HCT116 (cell line): ENCODE measurements at regions not wholly inside any gene's neighbourhood (a gene's known extent, or its start where the extent isn't known, plus 50 kb on each side); places are given as distances from the start of the nearest gene placed in this dataset.

ENCODE experiments used
- ATAC-seq: fragments of 200-7000 bp; cut with Tn5 transposase; 2 replicates; pipeline ENCODE4 v1.9.1; 2020; ENCODE audit warnings: mild to moderate bottlenecking, moderate library complexity
- BruUV-seq: library from RNA; stranded (reverse); fragments of 400-500 nt; replicated peaks from 2 replicates; lab custom pipeline; 2021; lab: Mats Ljungman, UMichigan
- CTCF ChIA-PET: fragments of 300-600 bp; sonication (Branson Sonifier 250); formaldehyde crosslinking; loops from one replicate; lab custom pipeline; 2021; ENCODE audit warnings: antibody characterized with exemption; lab: Charles Lee
- POLR2A ChIA-PET: fragments of 300-600, 350-600 bp; sonication (Branson Sonifier 250); formaldehyde crosslinking; loops from one replicate; lab custom pipeline; 2021; ENCODE audit warnings: antibody characterized with exemption; lab: Charles Lee
- RAD21 ChIA-PET, 2 experiments: fragments of 300-600 bp; sonication (Branson Sonifier 250); formaldehyde crosslinking; loops; one replicate each; lab custom pipeline; 2023; ENCODE audit warnings: low total read pairs in 2 of 2; ENCODE audit not compliant: uncharacterized antibody in 2 of 2, unreplicated experiment in 2 of 2, low non-redundant PET in 1 of 2; lab: Charles Lee
- DNase-seq: peaks from one replicate; pipeline ENCODE4 v3.0.0-alpha.2; 2010; ENCODE audit warnings: low read depth, low spot score
- H2AFZ ChIP-seq: fragments of 200-600 bp; shearing (Covaris generic), sonication (generic); 2 replicates; pipeline ENCODE4 v1.6.1; 2017; ENCODE audit warnings: low read depth, mixed run types, mixed read lengths, antibody characterized with exemption, low read length; ENCODE audit not compliant: poor library complexity, severe bottlenecking
- H3K27ac ChIP-seq: 2 replicates; pipeline ENCODE4 v1.5.1; 2012; ENCODE audit warnings: low read depth, low read length
- H3K27me3 ChIP-seq: fragments of 200-600 bp; sonication (generic); 2 replicates; pipeline ENCODE4 v1.6.1; 2016; ENCODE audit warnings: mixed run types, low read length, mixed read lengths; ENCODE audit not compliant: insufficient read depth
- H3K36me3 ChIP-seq, 2 experiments: fragments of 200-500 bp in 1 of 2; fragments of 200-600 bp in 1 of 2; sonication (Bioruptor generic) in 1 of 2; sonication (generic) in 1 of 2; 2 replicates each; pipeline versions ENCODE4 v1.5.1 to v1.6.1; 2014 to 2016; ENCODE audit warnings: low read length in 2 of 2, inconsistent platforms in 1 of 2, mixed read lengths in 1 of 2, mixed run types in 1 of 2; ENCODE audit not compliant: insufficient read depth in 2 of 2, control insufficient read depth in 1 of 2
- H3K4me1 ChIP-seq, 2 experiments: fragments of 200-600 bp in 1 of 2; sonication (generic) in 1 of 2; 2 replicates each; pipeline versions ENCODE4 v1.5.1 to v1.6.1; 2012 to 2017; ENCODE audit warnings: low read length in 2 of 2, inconsistent platforms in 1 of 2, mild to moderate bottlenecking in 1 of 2, mixed read lengths in 1 of 2, mixed run types in 1 of 2, moderate library complexity in 1 of 2; ENCODE audit not compliant: insufficient read depth in 2 of 2, control insufficient read depth in 1 of 2
- H3K4me2 ChIP-seq: fragments of 200-600 bp; sonication (generic); 2 replicates; pipeline ENCODE4 v1.6.1; 2017; ENCODE audit warnings: mixed run types, low read length, mixed read lengths
- H3K4me3 ChIP-seq, 2 experiments: fragments of 200-600 bp in 1 of 2; sonication (generic) in 1 of 2; replicated peaks in 1 of 2; 2 replicates each; pipeline ENCODE4 v1.5.1; 2011 to 2016; ENCODE audit warnings: low read length in 2 of 2, control low read depth in 1 of 2, low read depth in 1 of 2, mild to moderate bottlenecking in 1 of 2, mixed read lengths in 1 of 2, mixed run types in 1 of 2
- H3K79me2 ChIP-seq: fragments of 200-600 bp; sonication (generic); 2 replicates; pipeline ENCODE4 v1.6.1; 2017; ENCODE audit warnings: mild to moderate bottlenecking, mixed run types, low read length, moderate library complexity, mixed read lengths; ENCODE audit not compliant: insufficient read depth
- H3K9ac ChIP-seq: fragments of 200-600 bp; sonication (generic); 2 replicates; pipeline ENCODE4 v1.6.1; 2016; ENCODE audit warnings: low read length, mixed read lengths
- H3K9me2 ChIP-seq: fragments of 200-600 bp; sonication (generic), shearing (Covaris generic); 2 replicates; pipeline ENCODE4 v1.6.1; 2017; ENCODE audit warnings: mixed run types, mild to moderate bottlenecking, moderate library complexity; ENCODE audit not compliant: insufficient read depth
- H3K9me3 ChIP-seq, 2 experiments: fragments of 200-500 bp in 1 of 2; fragments of 200-600 bp in 1 of 2; sonication (Bioruptor generic) in 1 of 2; sonication (generic) in 1 of 2; 2 replicates each; pipeline ENCODE4 v1.6.1; 2014 to 2017; ENCODE audit warnings: low read length in 2 of 2, mixed read lengths in 2 of 2, inconsistent platforms in 1 of 2, low read depth in 1 of 2, mild to moderate bottlenecking in 1 of 2, mixed run types in 1 of 2, moderate library complexity in 1 of 2; ENCODE audit not compliant: control insufficient read depth in 1 of 2, insufficient read depth in 1 of 2
- H4K20me1 ChIP-seq: fragments of 200-600 bp; sonication (generic), shearing (Covaris generic); 2 replicates; pipeline ENCODE4 v1.6.1; 2017; ENCODE audit warnings: mixed run types, mild to moderate bottlenecking, moderate library complexity; ENCODE audit not compliant: insufficient read depth
- CEBPB ChIP-seq: IDR thresholded peaks from 2 replicates; pipeline ENCODE4 v1.6.1; 2012; ENCODE audit warnings: low read depth
- CTCF ChIP-seq, 3 experiments: fragments of 200-600 bp in 1 of 3; sonication (generic) in 1 of 3; IDR thresholded peaks in 2 of 3; conservative IDR thresholded peaks in 1 of 3; 2 replicates each; pipeline ENCODE4 v1.5.1; 2012 to 2017; ENCODE audit warnings: low read depth in 2 of 3, low read length in 2 of 3, antibody characterized with exemption in 1 of 3, borderline replicate concordance in 1 of 3, control low read depth in 1 of 3, mild to moderate bottlenecking in 1 of 3, mixed read lengths in 1 of 3, mixed run types in 1 of 3, moderate library complexity in 1 of 3; ENCODE audit not compliant: insufficient read depth in 1 of 3
- ELF1 ChIP-seq: IDR thresholded peaks from 2 replicates; pipeline ENCODE4 v1.6.1; 2012; ENCODE audit warnings: low read depth, borderline replicate concordance
- EZH2 ChIP-seq: fragments of 200-600 bp; sonication (generic); IDR thresholded peaks from 2 replicates; pipeline ENCODE4 v1.6.1; 2017; ENCODE audit warnings: antibody characterized with exemption, mixed run types
- EZH2phosphoT487 ChIP-seq: fragments of 200-600 bp; IDR thresholded peaks from 2 replicates; pipeline ENCODE4 v1.6.1; 2018; ENCODE audit warnings: antibody characterized with exemption, borderline replicate concordance
- POLR2A ChIP-seq: IDR thresholded peaks from 2 replicates; pipeline ENCODE4 v1.7.0; 2011; ENCODE audit warnings: borderline replicate concordance; ENCODE audit not compliant: insufficient read depth, insufficient read length; ENCODE audit errors: extremely low read depth
- POLR2AphosphoS5 ChIP-seq: IDR thresholded peaks from 2 replicates; pipeline ENCODE4 v1.6.1; 2011; ENCODE audit warnings: mild to moderate bottlenecking, low read depth, low read length, moderate library complexity
- RAD21 ChIP-seq: IDR thresholded peaks from 2 replicates; pipeline ENCODE4 v1.6.1; 2012; ENCODE audit warnings: low read depth, mild to moderate bottlenecking
- SIN3A ChIP-seq: IDR thresholded peaks from 2 replicates; pipeline ENCODE4 v1.6.1; 2012; ENCODE audit warnings: low read depth
- SRF ChIP-seq: IDR thresholded peaks from 2 replicates; pipeline ENCODE4 v1.6.1; 2012; ENCODE audit warnings: low read depth
- TCF7L2 ChIP-seq: IDR thresholded peaks from 2 replicates; pipeline ENCODE4 v1.7.0; 2011; ENCODE audit warnings: borderline replicate concordance, inconsistent platforms; ENCODE audit not compliant: insufficient read depth, insufficient read length; ENCODE audit errors: extremely low read depth
- ZFX ChIP-seq: fragments of 450-650 bp; IDR thresholded peaks from 2 replicates; pipeline ENCODE4 v1.6.1; 2017
- intact Hi-C: fragments of 100-400 bp; cut with micrococcal nuclease; formaldehyde crosslinking; loops from 2 replicates; pipeline ENCODE4 v1.10.0; 2022
- TF ChIP-seq, protein P1 (sequence below): IDR thresholded peaks from 2 replicates; pipeline ENCODE4 v1.6.1; 2012
- TF ChIP-seq, protein P2 (sequence below): IDR thresholded peaks from 2 replicates; pipeline ENCODE4 v1.6.1; 2011; ENCODE audit warnings: mild to moderate bottlenecking, low read length, moderate library complexity; ENCODE audit not compliant: insufficient replicate concordance; ENCODE audit errors: extremely low read depth

DNA sequence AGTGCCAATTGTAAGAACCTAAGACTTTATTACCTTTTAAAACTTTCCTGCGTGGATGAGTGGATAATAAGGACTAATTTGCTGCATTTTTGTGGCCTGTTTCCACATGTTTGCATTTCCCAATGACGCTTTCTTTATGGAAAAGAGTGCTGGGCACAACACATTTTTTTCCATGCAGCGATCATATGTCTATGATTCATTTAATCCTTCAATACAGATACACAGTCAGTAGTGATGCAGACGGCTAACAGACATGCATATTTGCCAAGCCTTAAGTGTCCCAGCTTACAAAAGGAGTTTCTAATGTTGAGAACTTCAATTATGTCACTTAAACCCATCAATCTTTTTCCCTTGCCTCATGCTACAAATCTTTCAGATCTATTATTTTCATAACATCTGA lies 239.8 kb upstream of the PREP start (continued):
- TF ChIP-seq, protein P1, sequence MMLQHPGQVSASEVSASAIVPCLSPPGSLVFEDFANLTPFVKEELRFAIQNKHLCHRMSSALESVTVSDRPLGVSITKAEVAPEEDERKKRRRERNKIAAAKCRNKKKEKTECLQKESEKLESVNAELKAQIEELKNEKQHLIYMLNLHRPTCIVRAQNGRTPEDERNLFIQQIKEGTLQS: no peak
- TF ChIP-seq ELF1 (no peak), TCF7L2 (no peak), EZH2phosphoT487 (no peak), RAD21 (no peak), EZH2 (no peak), POLR2A (no peak), SIN3A (no peak)

DNA sequence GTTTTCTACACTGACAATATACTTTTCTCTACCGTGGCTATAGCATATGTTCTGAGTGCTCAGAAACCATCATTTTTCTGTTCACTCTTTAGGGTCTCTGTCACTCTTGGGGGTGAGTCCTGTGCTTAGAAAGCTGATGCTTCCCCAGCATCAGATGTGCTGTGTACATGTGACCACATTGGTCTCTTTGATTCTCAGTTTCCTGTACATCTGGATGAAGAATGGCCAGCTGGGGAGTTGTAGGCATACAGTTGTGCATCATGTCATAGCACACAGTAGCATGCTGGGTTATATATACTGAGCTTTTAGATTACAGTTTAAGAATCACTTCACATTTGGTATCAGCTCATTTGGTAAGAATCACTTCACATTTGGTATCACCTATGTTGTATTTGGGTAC lies 238.6 kb upstream of the PREP start:
- Histone ChIP-seq H3K9me2 (no peaks in the 10 kb centered on the region), H3K4me3 (no peak overlapping the region), H3K9ac (no peak overlapping the region), H3K4me1 (peaks cover 0 to 3% of the 10 kb centered on the region in 2 experiments; a peak in 1 of 4 replicates), H2AFZ (no peak overlapping the region), H3K27ac (no peak overlapping the region), H4K20me1 (no peaks in the 10 kb centered on the region), H3K4me2 (no peak overlapping the region), H3K36me3 (no peaks in the 10 kb centered on the region), H3K9me3 (no peaks in the 10 kb centered on the region), H3K79me2 (no peaks in the 10 kb centered on the region), H3K27me3 (no peaks in the 10 kb centered on the region)
- ChIA-PET CTCF (no interaction called here), POLR2A (no interaction called here), RAD21 (no interaction called here)
- DNase-seq (no peak), ATAC-seq (no peak)
- no TSS peak for BruUV-seq
- no peak for TF ChIP-seq ZFX
- TF ChIP-seq CEBPB: no peak
- no peak for TF ChIP-seq SRF
- TF ChIP-seq, protein P1: no peak
- TF ChIP-seq, protein P2, sequence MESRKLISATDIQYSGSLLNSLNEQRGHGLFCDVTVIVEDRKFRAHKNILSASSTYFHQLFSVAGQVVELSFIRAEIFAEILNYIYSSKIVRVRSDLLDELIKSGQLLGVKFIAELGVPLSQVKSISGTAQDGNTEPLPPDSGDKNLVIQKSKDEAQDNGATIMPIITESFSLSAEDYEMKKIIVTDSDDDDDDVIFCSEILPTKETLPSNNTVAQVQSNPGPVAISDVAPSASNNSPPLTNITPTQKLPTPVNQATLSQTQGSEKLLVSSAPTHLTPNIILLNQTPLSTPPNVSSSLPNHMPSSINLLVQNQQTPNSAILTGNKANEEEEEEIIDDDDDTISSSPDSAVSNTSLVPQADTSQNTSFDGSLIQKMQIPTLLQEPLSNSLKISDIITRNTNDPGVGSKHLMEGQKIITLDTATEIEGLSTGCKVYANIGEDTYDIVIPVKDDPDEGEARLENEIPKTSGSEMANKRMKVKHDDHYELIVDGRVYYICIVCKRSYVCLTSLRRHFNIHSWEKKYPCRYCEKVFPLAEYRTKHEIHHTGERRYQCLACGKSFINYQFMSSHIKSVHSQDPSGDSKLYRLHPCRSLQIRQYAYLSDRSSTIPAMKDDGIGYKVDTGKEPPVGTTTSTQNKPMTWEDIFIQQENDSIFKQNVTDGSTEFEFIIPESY: no peak
- TF ChIP-seq CTCF (IDR thresholded peaks at IDR 0.05 in 2 of 3, conservative IDR thresholded peaks at IDR 0.05 in 1 of 3; ENCODE audit: borderline replicate concordance in 1 of 3, insufficient read depth in 1 of 3, low read depth in 2 of 3, low read length in 2 of 3): no peak
- no peak for TF ChIP-seq POLR2A
- no peak for TF ChIP-seq POLR2AphosphoS5
- intact Hi-C loops: no loop called here
